Testis (tissue), 2 donors: ENCODE measurements at regions not wholly inside any gene's neighbourhood (a gene's known extent, or its start where the extent isn't known, plus 50 kb on each side); places are given as distances from the start of the nearest gene placed in this dataset.

Experiments
- DNase-seq: peaks from one replicate; pipeline ENCODE4 v3.0.0-alpha.2; 2019
- H3K27ac ChIP-seq, 2 donors: fragments of 200-600 bp; sonication (generic); one replicate each; pipeline ENCODE4 v1.5.1; 2019
- H3K27me3 ChIP-seq: fragments of 200-600 bp; sonication (generic); one replicate; pipeline ENCODE4 v1.5.1; 2019
- H3K36me3 ChIP-seq: fragments of 200-600 bp; sonication (generic); one replicate; pipeline ENCODE4 v1.5.1; 2017; ENCODE audit warnings: low read depth; ENCODE audit errors: missing control alignments
- H3K4me1 ChIP-seq: fragments of 200-600 bp; sonication (generic); one replicate; pipeline ENCODE4 v1.5.1; 2019
- H3K4me3 ChIP-seq, 2 donors: fragments of 200-600 bp; sonication (generic); one replicate each; pipeline ENCODE4 v1.5.1; 2017 to 2019
- H3K9me3 ChIP-seq: fragments of 200-600 bp; sonication (generic); one replicate; pipeline ENCODE4 v1.5.1; 2017
- POLR2A ChIP-seq: fragments of 450-650 bp; IDR thresholded peaks from one replicate; pipeline ENCODE4 v1.6.1; 2017; ENCODE audit warnings: antibody characterized with exemption, mild to moderate bottlenecking, moderate library complexity
- WGBS, 2 donors: methylation state at CpG; one replicate each; pipeline ENCODE4 v1.1.5; 2018; 5-methylcytosine and 5-hydroxymethylcytosine counted together
- intact Hi-C: fragments of 100-400 bp; cut with DNase I; formaldehyde crosslinking; loops from one replicate; pipeline ENCODE4 v1.15.1; 2023; ENCODE audit warnings: low total_unique reads
- TF ChIP-seq, protein P1 (sequence below), 3 experiments: fragments of 450-650 bp in 2 of 3; fragments of 200-600 bp in 1 of 3; sonication (generic) in 1 of 3; IDR thresholded peaks; one replicate each; pipeline ENCODE4 v1.5.1; 2016 to 2019; ENCODE audit warnings: antibody characterized with exemption in 3 of 3, mild to moderate bottlenecking in 2 of 3, moderate library complexity in 1 of 3

DNA sequence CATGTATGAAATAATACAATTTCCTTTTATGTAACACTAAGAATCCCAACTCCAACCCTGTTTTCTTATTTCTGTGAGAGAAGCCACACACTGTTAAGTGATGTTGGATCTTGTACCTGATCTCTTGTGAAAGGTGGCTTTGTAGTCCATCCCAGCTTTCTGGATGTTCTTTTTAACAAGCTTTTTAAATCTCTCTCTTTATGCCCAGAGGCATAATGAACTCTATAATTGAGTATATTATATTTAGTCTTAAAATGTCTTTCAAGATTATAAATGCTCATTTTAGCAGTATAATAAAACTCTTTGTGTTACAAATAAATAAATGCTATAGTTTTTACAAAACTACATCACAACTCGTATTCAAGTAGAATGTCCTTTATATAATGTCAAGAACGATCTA lies 922.1 kb downstream of the EPHA7 start:
- no peaks in the 10 kb centered on the region for H3K36me3 ChIP-seq
- no peak for DNase-seq
- intact Hi-C loops: no loop called here
- no peak overlapping the region for H3K4me3 ChIP-seq
- no peaks in the 10 kb centered on the region for H3K4me1 ChIP-seq
- H3K9me3 ChIP-seq: no peaks in the 10 kb centered on the region
- no peak overlapping the region for H3K27ac ChIP-seq
- 81 to 87% methylated on average over 2 of the region's 2 CpGs for WGBS, 2 donors
- TF ChIP-seq, protein P1, sequence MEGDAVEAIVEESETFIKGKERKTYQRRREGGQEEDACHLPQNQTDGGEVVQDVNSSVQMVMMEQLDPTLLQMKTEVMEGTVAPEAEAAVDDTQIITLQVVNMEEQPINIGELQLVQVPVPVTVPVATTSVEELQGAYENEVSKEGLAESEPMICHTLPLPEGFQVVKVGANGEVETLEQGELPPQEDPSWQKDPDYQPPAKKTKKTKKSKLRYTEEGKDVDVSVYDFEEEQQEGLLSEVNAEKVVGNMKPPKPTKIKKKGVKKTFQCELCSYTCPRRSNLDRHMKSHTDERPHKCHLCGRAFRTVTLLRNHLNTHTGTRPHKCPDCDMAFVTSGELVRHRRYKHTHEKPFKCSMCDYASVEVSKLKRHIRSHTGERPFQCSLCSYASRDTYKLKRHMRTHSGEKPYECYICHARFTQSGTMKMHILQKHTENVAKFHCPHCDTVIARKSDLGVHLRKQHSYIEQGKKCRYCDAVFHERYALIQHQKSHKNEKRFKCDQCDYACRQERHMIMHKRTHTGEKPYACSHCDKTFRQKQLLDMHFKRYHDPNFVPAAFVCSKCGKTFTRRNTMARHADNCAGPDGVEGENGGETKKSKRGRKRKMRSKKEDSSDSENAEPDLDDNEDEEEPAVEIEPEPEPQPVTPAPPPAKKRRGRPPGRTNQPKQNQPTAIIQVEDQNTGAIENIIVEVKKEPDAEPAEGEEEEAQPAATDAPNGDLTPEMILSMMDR (IDR thresholded peaks at IDR 0.05): no peak
- no peak for TF ChIP-seq POLR2A
- no peaks in the 10 kb centered on the region for H3K27me3 ChIP-seq

DNA sequence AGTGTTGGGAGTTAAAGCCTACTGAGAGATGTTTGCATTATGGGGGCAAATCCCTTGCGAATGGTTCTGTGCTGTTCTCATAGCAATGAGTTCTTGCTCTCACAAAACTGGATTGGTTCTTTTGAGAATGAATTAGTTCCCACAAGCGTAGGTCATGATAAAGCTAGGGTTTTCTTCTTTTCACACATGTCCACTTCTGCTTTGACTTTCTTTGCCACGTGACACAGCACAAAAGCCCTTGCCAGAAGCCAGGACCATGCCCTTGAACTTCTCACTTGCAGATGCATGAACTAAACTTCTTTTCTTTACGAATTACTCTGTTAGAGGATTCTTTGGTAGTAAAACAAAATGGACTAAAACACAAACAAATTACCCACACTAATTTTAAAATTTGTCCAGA lies 922.8 kb downstream of the EPHA7 start:
- Histone ChIP-seq H3K4me3 (no peak overlapping the region), H3K27ac (no peak overlapping the region), H3K9me3 (no peaks in the 10 kb centered on the region), H3K27me3 (no peaks in the 10 kb centered on the region), H3K4me1 (no peaks in the 10 kb centered on the region), H3K36me3 (no peaks in the 10 kb centered on the region)
- no peak for DNase-seq
- TF ChIP-seq, protein P1 (IDR thresholded peaks at IDR 0.05): no peak
- no peak for TF ChIP-seq POLR2A
- intact Hi-C loops: no loop called here
- WGBS, 2 donors: 59 to 61% methylated on average over 4 of the region's 4 CpGs

DNA sequence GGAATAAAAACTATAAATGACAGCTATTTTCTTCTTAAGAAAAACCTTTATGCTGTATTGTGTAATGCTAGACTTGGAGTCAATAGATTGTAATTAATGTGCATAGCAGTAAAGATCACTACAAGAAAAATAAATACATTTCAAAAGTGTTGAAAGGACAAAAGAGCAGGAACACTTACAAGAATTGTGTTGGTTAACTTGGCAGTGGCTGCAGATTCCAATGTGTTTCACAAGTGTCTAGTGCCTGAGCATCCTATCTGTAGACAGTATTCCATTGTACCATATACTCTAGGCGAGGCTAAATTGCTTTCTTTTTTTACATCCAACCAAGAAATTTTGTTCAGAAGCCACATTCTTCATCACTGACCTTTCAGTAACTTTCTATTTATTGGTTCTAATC lies 924.1 kb downstream of the EPHA7 start:
- H3K4me3 ChIP-seq: no peak overlapping the region
- no peak for DNase-seq
- TF ChIP-seq, protein P1 (IDR thresholded peaks at IDR 0.05): no peak
- no peak for TF ChIP-seq POLR2A
- no peaks in the 10 kb centered on the region for H3K36me3 ChIP-seq
- no peaks in the 10 kb centered on the region for H3K9me3 ChIP-seq
- 72 to 98% methylated on average over 1 of the region's 1 CpG for WGBS, 2 donors
- intact Hi-C loops: no loop called here
- H3K27ac ChIP-seq: no peak overlapping the region
- H3K27me3 ChIP-seq: no peaks in the 10 kb centered on the region
- H3K4me1 ChIP-seq: no peaks in the 10 kb centered on the region

DNA sequence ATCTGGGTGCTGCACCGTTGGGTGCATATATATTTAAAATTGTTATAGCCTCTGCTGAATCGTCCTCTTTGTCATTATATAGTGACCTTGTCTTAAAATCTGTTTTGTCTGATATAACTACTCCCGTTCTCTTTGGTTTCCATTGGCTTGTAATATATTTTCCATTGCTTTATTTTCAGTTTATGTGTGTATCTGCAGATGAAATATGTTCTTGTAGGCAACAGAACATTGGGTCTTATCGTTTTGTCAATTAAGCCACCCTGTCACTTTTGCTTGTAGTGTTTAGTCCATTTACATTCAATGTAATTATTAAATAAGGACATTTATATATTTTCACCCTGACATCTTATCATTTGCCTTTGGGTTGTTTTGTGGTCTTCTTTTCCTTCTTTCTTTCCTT lies 933.9 kb downstream of the EPHA7 start:
- H3K36me3 ChIP-seq: no peaks in the 10 kb centered on the region
- no peak for DNase-seq
- intact Hi-C loops: no loop called here
- no peaks in the 10 kb centered on the region for H3K4me1 ChIP-seq
- no peaks in the 10 kb centered on the region for H3K9me3 ChIP-seq
- H3K27me3 ChIP-seq: no peaks in the 10 kb centered on the region
- WGBS, 2 donors: 93 to 98% methylated on average over 4 of the region's 4 CpGs
- no peak overlapping the region for H3K4me3 ChIP-seq
- no peak overlapping the region for H3K27ac ChIP-seq
- TF ChIP-seq POLR2A: no peak
- TF ChIP-seq, protein P1 (IDR thresholded peaks at IDR 0.05): no peak

DNA sequence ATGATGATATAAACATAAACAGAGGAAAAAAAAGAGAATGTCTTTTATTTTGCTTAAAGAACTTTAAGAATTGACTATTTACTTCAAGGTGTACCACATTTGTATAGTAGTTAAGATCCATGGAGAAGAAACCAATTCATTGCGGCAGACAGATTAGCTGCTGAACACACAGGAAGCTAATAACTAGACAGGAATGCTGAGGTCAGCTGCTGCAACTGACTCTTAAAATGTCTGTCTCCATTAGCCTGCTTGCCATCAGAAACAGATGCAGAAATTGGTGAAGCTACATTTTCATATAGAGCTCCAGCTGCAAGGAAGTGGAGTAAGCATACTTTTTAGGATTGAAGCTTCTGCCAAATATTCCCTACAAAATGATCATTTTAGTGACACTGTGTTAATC lies 939.5 kb downstream of the EPHA7 start:
- H3K4me3 ChIP-seq: no peak overlapping the region

More for the DNA sequence above, 939.5 kb downstream of the EPHA7 start:
- DNase-seq: no peak
- Histone ChIP-seq H3K4me1 (no peaks in the 10 kb centered on the region), H3K27me3 (no peaks in the 10 kb centered on the region), H3K27ac (no peak overlapping the region), H3K9me3 (no peaks in the 10 kb centered on the region), H3K36me3 (no peaks in the 10 kb centered on the region)
- intact Hi-C loops: no loop called here
- TF ChIP-seq, protein P1 (IDR thresholded peaks at IDR 0.05): no peak
- no peak for TF ChIP-seq POLR2A
- 21 to 38% methylated on average over 1 of the region's 1 CpG for WGBS, 2 donors
